ENCODE measurements at regions not wholly inside any gene's neighbourhood (a gene's known extent, or its start where the extent isn't known, plus 50 kb on each side); places are given as distances from the start of the nearest gene placed in this dataset.
"Not testable (repeated sequence)": the region's sequence is repeated elsewhere in the genome, so short reads cannot be mapped to it uniquely, and the experiment has no call there.

DNA sequence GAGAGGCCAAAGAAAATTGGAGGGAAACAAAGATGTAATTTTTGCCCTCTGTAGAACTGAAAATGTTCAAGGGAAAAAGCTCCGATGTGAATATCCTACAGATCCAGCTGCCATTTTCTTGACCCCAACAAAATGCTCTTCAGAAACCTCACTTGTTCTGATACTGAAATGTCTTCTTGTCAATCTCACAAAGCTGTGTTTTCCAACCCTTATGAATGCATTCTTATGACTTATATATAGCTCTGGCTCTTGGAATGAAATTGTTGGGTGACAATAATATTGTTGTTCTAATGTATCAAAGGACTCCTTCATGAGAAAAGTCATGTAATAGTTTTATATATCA is 157.1 kb upstream of the TGFBR2 start:
- DNase-seq: no peak

GRCh38 chr3:30452446-30452845 is 154.0 kb upstream of the TGFBR2 start:
- no peak for DNase-seq

DNA sequence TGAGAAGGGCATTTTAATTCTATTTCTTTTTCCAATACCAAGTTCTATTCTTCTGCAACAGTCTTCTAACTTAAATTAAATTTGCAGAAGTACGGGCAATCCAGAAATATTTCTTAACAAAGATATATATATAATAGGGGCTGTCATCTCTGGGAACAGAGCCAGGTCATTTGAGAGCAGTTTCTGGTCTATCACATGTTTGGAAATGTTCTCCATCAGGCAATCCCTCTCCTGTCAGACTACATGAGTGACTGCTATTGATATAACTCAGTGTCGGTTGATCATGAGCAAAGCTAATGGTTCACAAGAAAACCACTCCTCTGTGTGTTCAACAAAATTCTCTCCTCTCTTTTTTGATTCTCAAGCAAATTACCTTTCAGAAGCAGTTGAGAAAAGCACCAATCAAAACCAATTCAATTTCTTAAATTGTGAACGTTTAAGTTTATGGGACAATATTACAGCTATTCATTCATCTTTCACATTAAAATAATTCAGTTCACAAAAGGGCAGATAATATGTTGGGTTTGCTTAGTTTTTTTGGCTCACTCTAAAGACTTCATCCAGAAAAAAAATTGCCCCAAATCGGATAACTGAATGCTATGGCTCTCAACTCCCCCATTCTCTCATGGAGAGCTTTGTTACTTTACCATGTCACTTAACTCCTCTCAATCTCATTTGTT is 152.9 kb upstream of the TGFBR2 start:
- no peak for DNase-seq

DNA sequence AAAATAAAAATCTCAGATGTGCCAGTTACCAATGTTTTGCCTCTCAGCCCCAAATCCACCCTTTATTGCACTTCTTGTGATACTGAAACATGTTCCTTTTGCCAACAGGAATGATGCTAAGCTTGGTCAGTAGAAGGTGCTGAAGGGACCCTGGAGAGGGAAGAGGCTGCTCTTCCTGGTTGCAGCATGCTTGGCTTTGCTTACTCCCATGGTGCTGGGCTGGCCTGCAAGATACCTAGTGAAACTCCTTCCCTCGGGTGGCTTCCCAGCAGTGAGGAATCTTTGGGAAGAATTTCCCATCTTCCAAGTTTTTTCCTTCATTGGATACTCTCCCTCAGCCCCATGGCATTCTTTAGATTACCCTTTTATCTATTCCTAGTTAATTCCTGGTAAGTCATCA is 151.8 kb upstream of the TGFBR2 start:
- DNase-seq: no peak

GRCh38 chr3:30455112-30455511 is 151.3 kb upstream of the TGFBR2 start:
- not testable (repeated sequence) for DNase-seq

- DNase-seq: no peak
Observed at GRCh38 chr3:30455840-30456239, 150.6 kb upstream of the TGFBR2 start.

- no peak for DNase-seq
Observed at GRCh38 chr3:30456264-30456663, 150.1 kb upstream of the TGFBR2 start.

GRCh38 chr3:30457081-30457480 is 149.3 kb upstream of the TGFBR2 start:
- no peak for DNase-seq

- no peak for DNase-seq
Observed at GRCh38 chr3:30457726-30458125, 148.7 kb upstream of the TGFBR2 start.

DNA sequence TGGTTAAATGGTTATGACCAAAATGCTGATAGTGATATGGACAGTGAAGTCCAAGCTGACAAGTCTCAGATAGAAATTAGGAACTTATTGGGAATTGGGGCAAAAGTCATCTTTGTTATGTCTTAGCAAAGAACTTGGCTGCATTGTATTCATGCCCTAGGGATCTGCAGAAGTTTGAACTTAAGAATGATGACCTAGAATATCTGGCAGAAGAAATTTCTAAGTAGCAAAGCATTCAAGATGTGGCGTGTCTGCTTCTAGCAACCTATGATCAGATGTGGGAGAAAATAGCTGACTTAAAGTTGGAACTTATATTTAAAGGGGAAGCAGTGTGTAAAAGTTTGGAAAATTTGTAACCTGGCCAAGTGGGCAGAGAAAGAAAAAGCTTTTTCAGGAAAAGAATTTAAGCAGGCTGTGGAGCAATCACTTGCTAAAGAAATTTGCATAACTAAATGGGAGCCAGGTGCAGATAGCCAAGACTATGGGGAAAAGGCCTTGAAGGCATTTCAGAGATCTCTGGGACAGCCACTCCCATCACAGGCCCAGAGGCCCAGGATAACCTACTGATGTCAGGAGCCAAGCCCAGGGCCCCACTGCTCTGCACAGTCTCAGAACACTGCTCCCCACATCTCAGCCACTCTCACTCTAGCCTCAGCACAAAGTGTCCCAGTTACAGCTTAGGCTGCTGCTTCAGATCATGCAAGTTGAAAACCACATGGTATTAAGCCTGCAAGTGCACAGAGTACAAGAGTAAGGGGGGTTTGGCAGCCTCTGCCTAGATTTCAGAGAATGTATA is 147.8 kb upstream of the TGFBR2 start:
- no peak for DNase-seq

- no peak for DNase-seq
Observed at GRCh38 chr3:30461311-30461710, 145.1 kb upstream of the TGFBR2 start.

- DNase-seq: no peak
Observed at GRCh38 chr3:30462721-30463470, 143.5 kb upstream of the TGFBR2 start.

GRCh38 chr3:30464381-30464780 is 142.0 kb upstream of the TGFBR2 start:
- no peak for DNase-seq

DNA sequence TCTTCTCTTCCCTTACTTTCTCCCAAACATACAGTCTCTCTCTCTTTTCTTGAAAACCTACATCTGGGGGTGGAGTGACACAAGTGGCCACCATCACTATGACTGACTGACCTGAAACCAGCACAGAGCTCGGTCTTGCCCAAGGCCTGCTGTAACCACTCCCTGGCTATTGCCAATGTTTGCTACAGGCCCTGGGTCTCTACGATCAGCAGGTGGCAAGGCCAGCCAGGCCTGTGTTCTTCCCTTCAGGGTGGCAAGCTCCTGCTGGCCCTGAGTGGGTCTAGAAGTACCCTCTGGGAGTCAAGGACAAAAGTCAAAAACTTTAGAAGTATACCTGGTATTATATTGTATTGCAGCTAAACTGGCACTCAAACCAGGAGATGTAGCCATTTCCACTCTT is 140.9 kb upstream of the TGFBR2 start:
- no peak for DNase-seq

GRCh38 chr3:30467596-30468238 is 138.7 kb upstream of the TGFBR2 start:
- DNase-seq: no peak

GRCh38 chr3:30469133-30469532 is 137.3 kb upstream of the TGFBR2 start:
- DNase-seq: no peak

DNA sequence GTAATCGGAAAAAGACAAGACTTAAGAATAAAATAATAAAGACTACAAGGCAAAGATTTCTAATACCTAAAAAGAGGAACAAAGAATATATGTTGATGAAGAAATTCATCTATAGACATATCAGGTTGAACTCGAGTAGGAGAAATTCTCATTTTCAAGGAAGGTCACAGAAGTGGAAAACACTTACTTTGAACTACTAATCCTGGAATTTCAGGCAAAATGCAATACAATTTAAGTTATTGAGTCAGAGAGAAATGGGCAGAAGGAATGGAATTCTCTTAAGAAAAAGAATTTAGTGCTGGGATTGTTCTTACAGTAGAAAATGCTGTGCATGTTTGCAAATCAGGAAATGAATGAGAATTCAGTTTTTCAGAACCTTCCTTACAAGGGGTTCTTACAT is 135.9 kb upstream of the TGFBR2 start:
- no peak for DNase-seq

- DNase-seq: no peak
Observed at GRCh38 chr3:30471066-30471465, 135.3 kb upstream of the TGFBR2 start.

GRCh38 chr3:30471796-30472489 is 134.5 kb upstream of the TGFBR2 start:
- DNase-seq: no peak

GRCh38 chr3:30473374-30474051 is 132.9 kb upstream of the TGFBR2 start:
- DNase-seq: no peak

- no peak for DNase-seq
Observed at GRCh38 chr3:30474371-30474770, 132.0 kb upstream of the TGFBR2 start.
